GM12874 (cell line): ENCODE measurements at regions not wholly inside any gene's neighbourhood (a gene's known extent, or its start where the extent isn't known, plus 50 kb on each side); places are given as distances from the start of the nearest gene placed in this dataset.

Source experiments
- CTCF ChIP-seq: IDR thresholded peaks from 2 replicates; pipeline ENCODE4 v1.5.1; 2011; ENCODE audit warnings: low read depth, mild to moderate bottlenecking, control low read depth, low read length, moderate library complexity; ENCODE audit not compliant: insufficient read depth

GRCh38 chr3:118781232-118781631 is 253.4 kb downstream of the IGSF11 start:
- no peak for TF ChIP-seq CTCF

GRCh38 chr3:118781839-118782238 is 252.8 kb downstream of the IGSF11 start:
- TF ChIP-seq CTCF, result no peak

GRCh38 chr3:118782755-118783202 is 251.9 kb downstream of the IGSF11 start:
- no peak for TF ChIP-seq CTCF

- TF ChIP-seq CTCF, result no peak
These were observed 249.2 kb downstream of the IGSF11 start for GRCh38 chr3:118785415-118785814.

- no peak for TF ChIP-seq CTCF
These were observed 243.4 kb downstream of the IGSF11 start for GRCh38 chr3:118791246-118791645.

- TF ChIP-seq CTCF, result no peak
These were observed 242.5 kb downstream of the IGSF11 start for GRCh38 chr3:118792191-118792590.

GRCh38 chr3:118793176-118793575 is 241.5 kb downstream of the IGSF11 start:
- no peak for TF ChIP-seq CTCF

GRCh38 chr3:118799303-118799702 is 235.3 kb downstream of the IGSF11 start:
- TF ChIP-seq CTCF, result no peak
